ENCODE measurements at regions not wholly inside any gene's neighbourhood (a gene's known extent, or its start where the extent isn't known, plus 50 kb on each side); places are given as distances from the start of the nearest gene placed in this dataset.
A peak's percentile ranks its signal among the peaks of the same experiment; 100 is the strongest.

GRCh38 chr14:22509036-22509709 lies 79.9 kb downstream of the DAD1 start:
- no peak overlapping the region for H3K23ac ChIP-seq (ENCODE audit: insufficient read length)
- no peaks in the 10 kb centered on the region for H4K20me1 ChIP-seq (replicated peaks in 1 of 2; ENCODE audit: control insufficient read depth in 1 of 2, insufficient read depth in 2 of 2, low read length in 2 of 2)
- no peak overlapping the region for H2AFZ ChIP-seq (ENCODE audit: low read length)
- no peaks in the 10 kb centered on the region; a peak in 1 of 7 replicates for H3K27me3 ChIP-seq (replicated peaks in 1 of 4; ENCODE audit: control insufficient read depth in 3 of 4, extremely low read depth in 1 of 4, insufficient read depth in 3 of 4, low read length in 3 of 4)
- H3K79me2 ChIP-seq (ENCODE audit: control insufficient read depth in 1 of 2, insufficient read depth in 2 of 2, low read length in 2 of 2) = no peaks in the 10 kb centered on the region; a peak in 1 of 4 replicates
- no peak overlapping the region; the same call in 1 of the 2 replicates for H2BK12ac ChIP-seq (ENCODE audit: low read depth, low read length)
- 86% methylated on average over 7 of the region's 7 CpGs; no CpG with 5 or more reads in 1 of the 2 experiments for WGBS, 2 experiments (ENCODE audit: extremely low coverage in 1 of 2, insufficient coverage in 1 of 2, insufficient read length in 1 of 2, insufficient replicate concordance in 2 of 2, low coverage in 1 of 2, low lambda C conversion rate in 2 of 2, missing lambda C conversion rate in 1 of 2)
- H3K36me3 ChIP-seq (ENCODE audit: control insufficient read depth in 2 of 4, insufficient read depth in 4 of 4, low read length in 3 of 4) = no peaks in the 10 kb centered on the region
- H3K79me1 ChIP-seq (ENCODE audit: low read depth, low read length) = no peaks in the 10 kb centered on the region
- no peak overlapping the region for H3K27ac ChIP-seq (ENCODE audit: low read depth, low read length)
- TF ChIP-seq SRF (IDR thresholded peaks at IDR 0.05; ENCODE audit: low read depth, low read length) (no peak), SIX5 (IDR thresholded peaks at IDR 0.05; ENCODE audit: low read depth, low read length) (no peak), CHD2 (IDR thresholded peaks at IDR 0.05; ENCODE audit: low read length) (no peak), TAF1 (IDR thresholded peaks at IDR 0.05; ENCODE audit: low read depth, low read length) (no peak), TAF7 (optimal IDR thresholded peaks at IDR 0.05; ENCODE audit: borderline replicate concordance, low read depth, low read length) (no peak), RXRA (IDR thresholded peaks at IDR 0.05; ENCODE audit: insufficient read depth, low read depth, low read length) (no peak), HDAC2 (IDR thresholded peaks at IDR 0.05; ENCODE audit: borderline replicate concordance in 1 of 2, low read depth in 2 of 2, low read length in 2 of 2) (no peak), SIRT6 (IDR thresholded peaks at IDR 0.05; ENCODE audit: low read length) (no peak), GTF2F1 (IDR thresholded peaks at IDR 0.05; ENCODE audit: borderline replicate concordance, low read depth, low read length) (no peak)
- TF ChIP-seq, protein P1, sequence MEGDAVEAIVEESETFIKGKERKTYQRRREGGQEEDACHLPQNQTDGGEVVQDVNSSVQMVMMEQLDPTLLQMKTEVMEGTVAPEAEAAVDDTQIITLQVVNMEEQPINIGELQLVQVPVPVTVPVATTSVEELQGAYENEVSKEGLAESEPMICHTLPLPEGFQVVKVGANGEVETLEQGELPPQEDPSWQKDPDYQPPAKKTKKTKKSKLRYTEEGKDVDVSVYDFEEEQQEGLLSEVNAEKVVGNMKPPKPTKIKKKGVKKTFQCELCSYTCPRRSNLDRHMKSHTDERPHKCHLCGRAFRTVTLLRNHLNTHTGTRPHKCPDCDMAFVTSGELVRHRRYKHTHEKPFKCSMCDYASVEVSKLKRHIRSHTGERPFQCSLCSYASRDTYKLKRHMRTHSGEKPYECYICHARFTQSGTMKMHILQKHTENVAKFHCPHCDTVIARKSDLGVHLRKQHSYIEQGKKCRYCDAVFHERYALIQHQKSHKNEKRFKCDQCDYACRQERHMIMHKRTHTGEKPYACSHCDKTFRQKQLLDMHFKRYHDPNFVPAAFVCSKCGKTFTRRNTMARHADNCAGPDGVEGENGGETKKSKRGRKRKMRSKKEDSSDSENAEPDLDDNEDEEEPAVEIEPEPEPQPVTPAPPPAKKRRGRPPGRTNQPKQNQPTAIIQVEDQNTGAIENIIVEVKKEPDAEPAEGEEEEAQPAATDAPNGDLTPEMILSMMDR (IDR thresholded peaks at IDR 0.05; ENCODE audit: control extremely low read depth in 1 of 3, insufficient read depth in 1 of 3, low read depth in 1 of 3, low read length in 3 of 3) = no peak
- H2BK120ac ChIP-seq (replicated peaks; ENCODE audit: low read depth, low read length) = peak overlapping the region; percentile 6
- no peak for FAIRE-seq
- no peak overlapping the region for H3K14ac ChIP-seq (ENCODE audit: insufficient read length)
- no peak overlapping the region for H3K4ac ChIP-seq (replicated peaks; ENCODE audit: insufficient read length, low read depth, low read length)
- POLR2A ChIA-PET (ENCODE audit: partially characterized antibody) = no interaction called here
- H4K5ac ChIP-seq (ENCODE audit: insufficient read length, low read depth, low read length) = no peak overlapping the region
- H4K91ac ChIP-seq (replicated peaks; ENCODE audit: insufficient read length, low read length) = peak overlapping the region; percentile 5
- no peaks in the 10 kb centered on the region for H3K9me3 ChIP-seq (ENCODE audit: insufficient read depth in 2 of 2, low read depth in 1 of 2, low read length in 1 of 2)
- CTCF ChIA-PET (ENCODE audit: partially characterized antibody) = interaction anchor here (0.8 to 3.1 kb wide), 4 partner anchors 10 to 40 kb away, joined by 4 to 14 read pairs (median 4); no protein-coding TSS in a partner anchor
- no peaks in the 10 kb centered on the region for H3K23me2 ChIP-seq (ENCODE audit: low read depth, low read length)
- no peak overlapping the region for H3K4me2 ChIP-seq (ENCODE audit: insufficient read depth in 1 of 2, low read depth in 2 of 2, low read length in 2 of 2)
- H3K56ac ChIP-seq (replicated peaks; ENCODE audit: insufficient read length, low read depth, low read length) = no peak overlapping the region
- H2BK15ac ChIP-seq (ENCODE audit: low read length) = no peak overlapping the region
- no peak overlapping the region for H4K8ac ChIP-seq (ENCODE audit: extremely low read depth, insufficient read depth, low read length)
- H2BK20ac ChIP-seq (ENCODE audit: low read length) = peak overlapping the region; percentile 66; the same call in 1 of the 2 replicates
- peaks cover 0 to 3% (median 1%) of the 10 kb centered on the region in 4 experiments; a peak in 3 of 7 replicates for H3K4me1 ChIP-seq (replicated peaks in 1 of 4; ENCODE audit: control insufficient read depth in 3 of 4, insufficient read depth in 4 of 4, low read length in 3 of 4)
- no peak overlapping the region for H3K9ac ChIP-seq (replicated peaks in 1 of 4; ENCODE audit: extremely low read depth in 1 of 4, low read depth in 3 of 4, low read length in 3 of 4)
- no peak overlapping the region for H3K4me3 ChIP-seq (ENCODE audit: extremely low read depth in 1 of 4, insufficient read depth in 2 of 4, low read depth in 3 of 4, low read length in 4 of 4)
- no peak for DNase-seq (ENCODE audit: low read depth in 1 of 2, low spot score in 2 of 2)
- H2BK5ac ChIP-seq (ENCODE audit: low read depth, low read length) = no peak overlapping the region
- H3K18ac ChIP-seq (ENCODE audit: extremely low read depth, low read length) = no peak overlapping the region
- H2AK5ac ChIP-seq (ENCODE audit: low read depth, low read length) = no peak overlapping the region
